IMR-90 (cell line): ENCODE measurements at regions not wholly inside any gene's neighbourhood (a gene's known extent, or its start where the extent isn't known, plus 50 kb on each side); places are given as distances from the start of the nearest gene placed in this dataset.

ENCODE experiments used
- ATAC-seq: fragments of 200-7000 bp; cut with Tn5 transposase; 2 replicates; pipeline ENCODE4 v1.9.1; 2020; ENCODE audit warnings: low read depth, mild to moderate bottlenecking, moderate library complexity
- BruUV-seq: library from RNA; stranded (reverse); fragments of 400-500 nt; replicated peaks from 2 replicates; lab custom pipeline; 2021; lab: Mats Ljungman, UMichigan
- CTCF ChIA-PET: fragments of 300-600 bp; formaldehyde crosslinking; extraction: SDS; loops from one replicate; lab custom pipeline; 2021; ENCODE audit warnings: antibody characterized with exemption; lab: Yijun Ruan, JAX
- POLR2A ChIA-PET: fragments of 300-600 bp; sonication (Branson Sonifier 250); formaldehyde crosslinking; loops from one replicate; lab custom pipeline; 2022; ENCODE audit warnings: antibody characterized with exemption; ENCODE audit not compliant: unreplicated experiment; lab: Charles Lee
- DNase-seq: peaks from one replicate; pipeline ENCODE4 v3.0.0; 2013
- H2AFZ ChIP-seq: replicated peaks from 2 replicates; pipeline ENCODE3; 2013; ENCODE audit warnings: low read length, mild to moderate bottlenecking; ENCODE audit not compliant: poor library complexity
- H2AK5ac ChIP-seq: 2 replicates; pipeline ENCODE4 v1.6.1; 2013; ENCODE audit warnings: low read depth, low read length, inconsistent platforms
- H2AK9ac ChIP-seq: replicated peaks from 2 replicates; pipeline ENCODE3; 2013; ENCODE audit warnings: mild to moderate bottlenecking, low read depth, low read length, moderate library complexity; ENCODE audit not compliant: poor library complexity
- H2BK120ac ChIP-seq: 2 replicates; pipeline ENCODE4 v1.6.1; 2013; ENCODE audit warnings: low read depth, low read length, inconsistent platforms
- H2BK15ac ChIP-seq: 3 replicates; pipeline ENCODE4 v1.6.1; 2013; ENCODE audit warnings: low read depth, low read length, inconsistent platforms
- H2BK20ac ChIP-seq: 2 replicates; pipeline ENCODE4 v1.6.1; 2013; ENCODE audit warnings: low read depth, mild to moderate bottlenecking, inconsistent platforms, low read length, moderate library complexity
- H2BK5ac ChIP-seq: 2 replicates; pipeline ENCODE4 v1.6.1; 2013; ENCODE audit warnings: mild to moderate bottlenecking, low read depth, low read length, inconsistent platforms; ENCODE audit not compliant: poor library complexity, severe bottlenecking
- H3K14ac ChIP-seq: replicated peaks from 2 replicates; pipeline ENCODE4 v1.6.1; 2013; ENCODE audit warnings: low read depth, low read length, inconsistent platforms
- H3K18ac ChIP-seq: 2 replicates; pipeline ENCODE4 v1.6.1; 2013; ENCODE audit warnings: low read depth, low read length, control low read depth
- H3K23ac ChIP-seq: 2 replicates; pipeline ENCODE4 v1.6.1; 2013; ENCODE audit warnings: low read depth, low read length, inconsistent platforms
- H3K27ac ChIP-seq: 2 replicates; pipeline ENCODE4 v1.5.1; 2013; ENCODE audit warnings: mild to moderate bottlenecking, control low read depth, low read length; ENCODE audit not compliant: insufficient read depth
- H3K27me3 ChIP-seq: 2 replicates; pipeline ENCODE4 v1.6.1; 2013; ENCODE audit warnings: low read length; ENCODE audit not compliant: control insufficient read depth, insufficient read depth
- H3K36me3 ChIP-seq: 2 replicates; pipeline ENCODE4 v1.6.1; 2013; ENCODE audit warnings: low read length, mixed read lengths; ENCODE audit not compliant: control insufficient read depth, insufficient read depth
- H3K4ac ChIP-seq: 2 replicates; pipeline ENCODE4 v1.6.1; 2013; ENCODE audit warnings: low read depth, low read length, inconsistent platforms
- H3K4me1 ChIP-seq: 2 replicates; pipeline ENCODE4 v1.6.1; 2013; ENCODE audit warnings: low read length, mixed read lengths; ENCODE audit not compliant: control insufficient read depth, insufficient read depth
- H3K4me2 ChIP-seq: 2 replicates; pipeline ENCODE4 v1.6.1; 2013; ENCODE audit warnings: low read depth, mild to moderate bottlenecking, control low read depth, low read length, moderate library complexity
- H3K4me3 ChIP-seq: 2 replicates; pipeline ENCODE4 v1.5.1; 2013; ENCODE audit warnings: low read depth, mild to moderate bottlenecking, control low read depth, low read length, moderate library complexity; ENCODE audit not compliant: insufficient read depth
- H3K56ac ChIP-seq: 2 replicates; pipeline ENCODE4 v1.6.1; 2013; ENCODE audit warnings: low read length, inconsistent platforms; ENCODE audit not compliant: insufficient read depth; ENCODE audit errors: extremely low read depth
- H3K79me1 ChIP-seq, 2 experiments: 2 replicates each; pipeline ENCODE4 v1.6.1; 2013; ENCODE audit warnings: low read length in 2 of 2, inconsistent platforms in 1 of 2, low read depth in 1 of 2
- H3K9ac ChIP-seq: 2 replicates; pipeline ENCODE4 v1.6.1; 2013; ENCODE audit warnings: low read depth, low read length, control low read depth
- H3K9me1 ChIP-seq: 2 replicates; pipeline ENCODE4 v1.6.1; 2013; ENCODE audit warnings: low read length, inconsistent platforms; ENCODE audit not compliant: insufficient read depth
- H3K9me3 ChIP-seq: 2 replicates; pipeline ENCODE4 v1.6.1; 2013; ENCODE audit warnings: low read length; ENCODE audit not compliant: control insufficient read depth, insufficient read depth
- H4K20me1 ChIP-seq: 2 replicates; pipeline ENCODE4 v1.6.1; 2013; ENCODE audit warnings: low read length, inconsistent platforms; ENCODE audit not compliant: insufficient read depth
- H4K5ac ChIP-seq: 2 replicates; pipeline ENCODE4 v1.6.1; 2013; ENCODE audit warnings: mild to moderate bottlenecking, low read depth, low read length, control low read depth
- H4K8ac ChIP-seq, 2 experiments: 2 replicates each; pipeline ENCODE4 v1.6.1; 2013; ENCODE audit warnings: low read depth in 2 of 2, low read length in 2 of 2, control low read depth in 1 of 2, inconsistent platforms in 1 of 2
- H4K91ac ChIP-seq: 2 replicates; pipeline ENCODE4 v1.6.1; 2013; ENCODE audit warnings: low read depth, low read length, inconsistent platforms; ENCODE audit not compliant: insufficient read depth
- CHD1 ChIP-seq: IDR thresholded peaks from 2 replicates; pipeline ENCODE4 v1.6.1; 2012; ENCODE audit warnings: low read depth, low read length, improper control_type of control experiment
- ELK1 ChIP-seq: fragments of 150-350 bp; IDR thresholded peaks from 2 replicates; pipeline ENCODE4 v1.6.1; 2016; ENCODE audit warnings: low read depth, mild to moderate bottlenecking, low read length, moderate library complexity, borderline replicate concordance
- MAFK ChIP-seq: IDR thresholded peaks from 2 replicates; pipeline ENCODE4 v1.6.1; 2012; ENCODE audit warnings: low read depth, low read length, improper control_type of control experiment
- MAZ ChIP-seq: IDR thresholded peaks from 2 replicates; pipeline ENCODE4 v1.6.1; 2012; ENCODE audit warnings: low read depth, mild to moderate bottlenecking, low read length, improper control_type of control experiment, moderate library complexity, borderline replicate concordance
- RAD21 ChIP-seq: IDR thresholded peaks from 2 replicates; pipeline ENCODE4 v1.6.1; 2012; ENCODE audit warnings: low read length, improper control_type of control experiment
- RCOR1 ChIP-seq: IDR thresholded peaks from 2 replicates; pipeline ENCODE4 v1.6.1; 2012; ENCODE audit warnings: mild to moderate bottlenecking, low read length, improper control_type of control experiment; ENCODE audit not compliant: insufficient replicate concordance
- RFX5 ChIP-seq: IDR thresholded peaks from 2 replicates; pipeline ENCODE4 v1.8.0; 2012; ENCODE audit warnings: low read depth, mild to moderate bottlenecking, low read length, moderate library complexity
- SMC3 ChIP-seq: fragments of 150-350 bp; IDR thresholded peaks from 2 replicates; pipeline ENCODE4 v1.6.1; 2016; ENCODE audit warnings: low read depth, mild to moderate bottlenecking, antibody characterized with exemption, low read length, moderate library complexity
- USF2 ChIP-seq: fragments of 150-350 bp; IDR thresholded peaks from 2 replicates; pipeline ENCODE4 v1.6.1; 2017; ENCODE audit warnings: mild to moderate bottlenecking, antibody characterized with exemption, low read length, low read depth
- WGBS, 2 experiments: methylation state at CpG; one replicate each; pipeline versions ENCODE4 v1.1.5 to v1.1.7; 2013; ENCODE audit warnings: missing lambda C conversion rate in 2 of 2; ENCODE audit not compliant: insufficient read length in 1 of 2; ENCODE audit errors: extremely low coverage in 2 of 2; 5-methylcytosine and 5-hydroxymethylcytosine counted together
- dilution Hi-C: fragments of 300-500 bp; cut with HindIII; formaldehyde crosslinking; loops from one replicate; pipeline ENCODE4 v1.14.3; 2018; ENCODE audit warnings: low sequenced_read_pairs; ENCODE audit not compliant: unreplicated experiment
- in situ Hi-C: fragments of 300-500 bp; cut with MboI; formaldehyde crosslinking; loops from 3 replicates; pipeline ENCODE4 v1.14.3; 2019; ENCODE audit warnings: low sequenced_read_pairs, inconsistent platforms, mixed read lengths
- intact Hi-C: fragments of 100-400 bp; cut with micrococcal nuclease; formaldehyde crosslinking; loops from 2 replicates; pipeline ENCODE4 v1.10.0; 2022

- H3K9ac ChIP-seq, result no peak overlapping the region
- no peak overlapping the region for H3K4me3 ChIP-seq
- ATAC-seq (no peak), DNase-seq (no peak)
- no peak overlapping the region for H4K91ac ChIP-seq
- no peak for TF ChIP-seq RCOR1
- TF ChIP-seq RFX5, result no peak
- no peak for TF ChIP-seq ELK1
- no peak for TF ChIP-seq SMC3
- TF ChIP-seq USF2, result no peak
- TF ChIP-seq MAZ, result no peak
- no peak for TF ChIP-seq RAD21
- no peak for TF ChIP-seq MAFK
- TF ChIP-seq CHD1, result no peak
- CTCF ChIA-PET, result no interaction called here
- H4K8ac ChIP-seq, result no peak overlapping the region
- H3K4me2 ChIP-seq, result no peak overlapping the region
- H3K23ac ChIP-seq, result no peak overlapping the region
- H2BK15ac ChIP-seq, result no peak overlapping the region
- dilution Hi-C loops (no loop called here), intact Hi-C loops (no loop called here), in situ Hi-C loops (no loop called here)
- H3K56ac ChIP-seq, result no peak overlapping the region
- no peaks in the 10 kb centered on the region for H3K4me1 ChIP-seq
- no peak overlapping the region for H2BK20ac ChIP-seq
- WGBS, 2 experiments, result 97% methylated on average over 6 of the region's 11 CpGs; no CpG with 5 or more reads in 1 of the 2 experiments
- no peaks in the 10 kb centered on the region for H3K79me1 ChIP-seq
- no peaks in the 10 kb centered on the region for H3K36me3 ChIP-seq
- no peaks in the 10 kb centered on the region for H3K9me1 ChIP-seq
- H2AK5ac ChIP-seq, result no peak overlapping the region
- no peak overlapping the region for H3K27ac ChIP-seq
- no peak overlapping the region for H2BK120ac ChIP-seq
- H3K4ac ChIP-seq, result no peak overlapping the region
- POLR2A ChIA-PET, result no interaction called here
- H3K27me3 ChIP-seq, result peaks cover 26% of the 10 kb centered on the region
- no peak overlapping the region for H2AFZ ChIP-seq
- no peak overlapping the region for H2AK9ac ChIP-seq
- H2BK5ac ChIP-seq, result no peak overlapping the region
- H4K5ac ChIP-seq, result no peak overlapping the region
- no peaks in the 10 kb centered on the region for H4K20me1 ChIP-seq
- no peaks in the 10 kb centered on the region; the same call in 1 of the 2 replicates for H3K9me3 ChIP-seq
- no peak overlapping the region for H3K18ac ChIP-seq
- H3K14ac ChIP-seq, result no peak overlapping the region
- no TSS peak for BruUV-seq
Measured at GRCh38 chr9:96164268-96164683, 137.7 kb downstream of the HSD17B3 start.
